Heart left ventricle (tissue), 16 donors: ENCODE measurements at regions not wholly inside any gene's neighbourhood (a gene's known extent, or its start where the extent isn't known, plus 50 kb on each side); places are given as distances from the start of the nearest gene placed in this dataset.

ENCODE experiments used
- ATAC-seq, 4 donors: fragments of 200-7000 bp; cut with Tn5 transposase; one replicate each; pipeline ENCODE4 v1.9.1; 2020 to 2022; ENCODE audit warnings: moderate library complexity in 4 of 4, mild to moderate bottlenecking in 3 of 4, moderate number of reproducible peaks in 1 of 4
- DNase-seq, 5 donors: peaks; one replicate each; pipeline ENCODE4 v3.0.0-alpha.2; 2020
- H3K27ac ChIP-seq, 12 donors: fragments of 200-600 bp; sonication (generic) in 4 of 12; one replicate each; pipeline versions ENCODE4 v1.5.0 to v1.8.0; 2016 to 2022; ENCODE audit warnings: mild to moderate bottlenecking in 2 of 12
- H3K27me3 ChIP-seq, 9 donors: fragments of 200-600 bp; sonication (generic) in 2 of 9; one replicate each; pipeline versions ENCODE4 v1.5.1 to v1.8.0; 2016 to 2022; ENCODE audit warnings: mild to moderate bottlenecking in 3 of 9
- H3K36me3 ChIP-seq, 9 donors: fragments of 200-600 bp; sonication (generic) in 2 of 9; one replicate each; pipeline versions ENCODE4 v1.5.0 to v1.8.0; 2018 to 2022; ENCODE audit warnings: mild to moderate bottlenecking in 2 of 9
- H3K4me1 ChIP-seq, 12 donors: fragments of 200-600 bp; sonication (generic) in 4 of 12; one replicate each; pipeline versions ENCODE4 v1.5.0 to v1.8.0; 2016 to 2022; ENCODE audit warnings: mild to moderate bottlenecking in 3 of 12
- H3K4me3 ChIP-seq, 12 donors: fragments of 200-600 bp; sonication (generic) in 4 of 12; one replicate each; pipeline versions ENCODE4 v1.5.0 to v1.8.0; 2017 to 2022; ENCODE audit warnings: mild to moderate bottlenecking in 9 of 12, moderate library complexity in 4 of 12
- H3K9me3 ChIP-seq, 12 donors: fragments of 200-600 bp; sonication (generic) in 4 of 12; one replicate each; pipeline versions ENCODE4 v1.5.0 to v1.8.0; 2016 to 2022; ENCODE audit warnings: mild to moderate bottlenecking in 1 of 12
- POLR2A ChIP-seq, 2 donors: fragments of 450-650 bp; IDR thresholded peaks; one replicate each; pipeline ENCODE4 v1.6.1; 2017; ENCODE audit warnings: antibody characterized with exemption in 2 of 2, mild to moderate bottlenecking in 2 of 2, moderate library complexity in 2 of 2
- WGBS, 4 donors: extraction: QIAGEN DNeasy Blood & Tissue Kit in 2 of 4; methylation state at CpG; one replicate each; pipeline versions ENCODE4 v1.1.5 to v1.1.7; 2013 to 2018; 5-methylcytosine and 5-hydroxymethylcytosine counted together
- intact Hi-C, 10 donors: fragments of 100-400 bp; cut with DNase I; formaldehyde crosslinking; loops; one replicate each; pipeline versions ENCODE4 v1.11.1 to v1.14.2; 2022
- TF ChIP-seq, protein P1 (sequence below), 12 donors: fragments of 200-600 bp; sonication (generic) in 4 of 12; IDR thresholded peaks; one replicate each; pipeline versions ENCODE4 v1.5.0 to v1.8.0; 2018 to 2022; ENCODE audit warnings: antibody characterized with exemption in 12 of 12, mild to moderate bottlenecking in 5 of 12
- donor health status: ischemic (EF 13 %, LVEDD 7.1; RV severe dilation, severe dysfunction).
- donor health status: healthy with polysubstance abuse.
- donor health status: DM: no; HTN: yes; CAD: no.
- donor health status: DM: no; HTN: no; CAD: no.
- donor health status: ischemic (EF 25% LVEDD 6.9; RV normal size, moderate dysfunction).
- donor health status: ischemic (EF 25% LVEDD 5.7; RV mildly dilated, moderate dysfunction).
- donor health status: healthy.
- donor health status: DM: yes; HTN: yes; CAD: no.
- donor health status: ischemic (EF 35%, LVEDD 5.7; RV mildly dilated, moderate dysfunction).
- donor health status: nonischemic (EF 11% LVEDD 7.7; RV severe dilation, severe dysfunction).
- donor health status: DM: yes; HTN: yes; CAD: no.
- donor health status: PGD.
- donor health status: ischemic (EF 29% LVEDD 5.4; RV normal size, mild dysfunction).
- donor health status: nonischemic (EF 23%, LVEDD 6.1; RV moderate dilation, normal function).

- 83 to 100% (median 92%) methylated on average over 1 of the region's 1 CpG for WGBS, 4 donors
- Histone ChIP-seq H3K9me3 (peaks cover 0 to 6% (median 0%) of the 10 kb centered on the region in 12 donors), H3K27me3 (no peaks in the 10 kb centered on the region), H3K4me3 (no peak overlapping the region), H3K27ac (no peak overlapping the region), H3K36me3 (no peaks in the 10 kb centered on the region), H3K4me1 (no peaks in the 10 kb centered on the region)
- DNase-seq: no peak
- ATAC-seq: no peak
- TF ChIP-seq, protein P1, sequence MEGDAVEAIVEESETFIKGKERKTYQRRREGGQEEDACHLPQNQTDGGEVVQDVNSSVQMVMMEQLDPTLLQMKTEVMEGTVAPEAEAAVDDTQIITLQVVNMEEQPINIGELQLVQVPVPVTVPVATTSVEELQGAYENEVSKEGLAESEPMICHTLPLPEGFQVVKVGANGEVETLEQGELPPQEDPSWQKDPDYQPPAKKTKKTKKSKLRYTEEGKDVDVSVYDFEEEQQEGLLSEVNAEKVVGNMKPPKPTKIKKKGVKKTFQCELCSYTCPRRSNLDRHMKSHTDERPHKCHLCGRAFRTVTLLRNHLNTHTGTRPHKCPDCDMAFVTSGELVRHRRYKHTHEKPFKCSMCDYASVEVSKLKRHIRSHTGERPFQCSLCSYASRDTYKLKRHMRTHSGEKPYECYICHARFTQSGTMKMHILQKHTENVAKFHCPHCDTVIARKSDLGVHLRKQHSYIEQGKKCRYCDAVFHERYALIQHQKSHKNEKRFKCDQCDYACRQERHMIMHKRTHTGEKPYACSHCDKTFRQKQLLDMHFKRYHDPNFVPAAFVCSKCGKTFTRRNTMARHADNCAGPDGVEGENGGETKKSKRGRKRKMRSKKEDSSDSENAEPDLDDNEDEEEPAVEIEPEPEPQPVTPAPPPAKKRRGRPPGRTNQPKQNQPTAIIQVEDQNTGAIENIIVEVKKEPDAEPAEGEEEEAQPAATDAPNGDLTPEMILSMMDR (IDR thresholded peaks at IDR 0.05): no peak
- no peak for TF ChIP-seq POLR2A (IDR thresholded peaks at IDR 0.05)
- intact Hi-C loops: no loop called here
These were observed 609.1 kb upstream of the TECRL start for GRCh38 chr4:65018313-65018712.

DNA sequence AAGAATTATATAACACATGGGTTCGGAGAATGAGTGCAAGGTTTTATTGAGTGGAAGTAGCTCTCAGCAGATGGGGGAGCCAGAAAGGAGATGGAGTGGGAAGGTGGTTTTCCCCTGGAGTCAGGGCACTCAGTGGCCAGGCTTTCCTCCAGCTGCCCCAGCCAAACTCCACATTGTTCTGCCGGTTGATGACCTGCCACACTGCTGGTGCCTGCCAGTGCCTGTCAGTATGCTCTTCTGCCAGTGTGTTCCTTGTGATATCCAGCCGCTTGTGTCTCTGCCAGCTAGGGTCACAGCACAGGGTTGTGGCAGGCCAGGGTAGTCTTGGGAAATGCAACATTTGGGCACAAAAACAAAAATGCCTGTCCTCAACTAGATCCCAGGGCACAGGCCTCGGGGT is 604.8 kb upstream of the TECRL start:
- TF ChIP-seq, protein P1 (IDR thresholded peaks at IDR 0.05): no peak
- TF ChIP-seq POLR2A (IDR thresholded peaks at IDR 0.05): no peak
- intact Hi-C loops: no loop called here
- ATAC-seq: peak in 3 of 4 donors; percentile 53 to 84 (median 59)
- H3K9me3 ChIP-seq: no peaks in the 10 kb centered on the region
- no peaks in the 10 kb centered on the region for H3K36me3 ChIP-seq
- no peaks in the 10 kb centered on the region for H3K27me3 ChIP-seq
- no peak overlapping the region for H3K27ac ChIP-seq
- no peaks in the 10 kb centered on the region for H3K4me1 ChIP-seq
- DNase-seq: peak in 2 of 5 donors; percentile 7 to 47
- WGBS, 4 donors: 73 to 85% (median 75%) methylated on average over 4 of the region's 4 CpGs
- H3K4me3 ChIP-seq: no peak overlapping the region

- intact Hi-C loops: no loop called here
- Histone ChIP-seq H3K27me3 (no peaks in the 10 kb centered on the region), H3K4me1 (no peaks in the 10 kb centered on the region), H3K9me3 (no peaks in the 10 kb centered on the region), H3K27ac (no peak overlapping the region), H3K36me3 (no peaks in the 10 kb centered on the region), H3K4me3 (no peak overlapping the region)
- TF ChIP-seq POLR2A (IDR thresholded peaks at IDR 0.05): no peak
- TF ChIP-seq, protein P1 (IDR thresholded peaks at IDR 0.05): peak in 11 of 12 donors; percentile 10 to 48 (median 43)
- no peak for ATAC-seq
- WGBS, 4 donors: 34 to 36% (median 35%) methylated on average over 5 of the region's 5 CpGs
- no peak for DNase-seq
These were observed 598.7 kb upstream of the TECRL start for GRCh38 chr4:65007841-65008439.

DNA sequence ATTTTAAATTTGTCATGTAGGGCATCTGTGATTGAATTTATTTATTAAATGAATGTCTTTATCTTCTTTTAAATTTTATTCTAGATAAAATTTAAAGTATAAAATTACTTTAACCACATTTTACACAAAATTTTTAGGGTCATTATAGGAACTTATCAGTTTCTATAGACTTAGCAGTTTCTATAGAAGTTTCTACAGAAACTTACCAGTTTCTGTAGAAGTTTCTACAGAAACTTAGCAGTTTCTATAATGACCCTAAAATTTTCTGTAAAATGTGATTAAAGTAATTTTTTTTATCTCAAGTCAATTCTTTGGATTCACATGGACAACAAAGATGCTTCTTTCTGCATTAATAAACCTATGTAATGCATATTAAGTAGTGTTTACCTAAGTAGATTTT is 565.9 kb upstream of the TECRL start:
- Histone ChIP-seq H3K27me3 (no peaks in the 10 kb centered on the region), H3K9me3 (no peaks in the 10 kb centered on the region), H3K4me1 (no peaks in the 10 kb centered on the region), H3K36me3 (no peaks in the 10 kb centered on the region), H3K27ac (no peak overlapping the region), H3K4me3 (no peak overlapping the region)
- DNase-seq (no peak), ATAC-seq (no peak)
- no peak for TF ChIP-seq POLR2A (IDR thresholded peaks at IDR 0.05)
- TF ChIP-seq, protein P1 (IDR thresholded peaks at IDR 0.05): no peak
- intact Hi-C loops: no loop called here
